Progenitor cell of endocrine pancreas (in vitro differentiated cells): ENCODE measurements at regions not wholly inside any gene's neighbourhood (a gene's known extent, or its start where the extent isn't known, plus 50 kb on each side); places are given as distances from the start of the nearest gene placed in this dataset.

ENCODE experiments used
- DNase-seq: peaks from one replicate; pipeline ENCODE4 v3.0.0; 2021; ENCODE audit warnings: low spot score; ENCODE audit not compliant: unreplicated experiment
- H3K27ac Mint-ChIP-seq: 2 replicates; pipeline ENCODE4 v1.8.0; 2021; ENCODE audit warnings: mild to moderate bottlenecking, moderate library complexity, mixed read lengths
- H3K27me3 Mint-ChIP-seq: 2 replicates; pipeline ENCODE4 v1.8.0; 2021; ENCODE audit warnings: mixed read lengths
- H3K36me3 Mint-ChIP-seq: 2 replicates; pipeline ENCODE4 v1.8.0; 2022; ENCODE audit warnings: mixed read lengths; ENCODE audit not compliant: insufficient read depth
- H3K4me1 Mint-ChIP-seq: 2 replicates; pipeline ENCODE4 v1.8.0; 2021; ENCODE audit warnings: low read depth, mixed read lengths
- H3K4me3 Mint-ChIP-seq: 2 replicates; pipeline ENCODE4 v1.8.0; 2021; ENCODE audit warnings: low read depth, mild to moderate bottlenecking, moderate library complexity, mixed read lengths
- H3K9me3 Mint-ChIP-seq: 2 replicates; pipeline ENCODE4 v1.8.0; 2021; ENCODE audit warnings: low read depth, mixed read lengths
- TF ChIP-seq, protein P1 (sequence below): fragments of 200-600 bp; sonication (generic); IDR thresholded peaks from one replicate; pipeline ENCODE4 v1.5.0; 2021; ENCODE audit warnings: antibody characterized with exemption, mild to moderate bottlenecking; ENCODE audit not compliant: unreplicated experiment

GRCh38 chr3:87837076-87837475 is 221.7 kb downstream of the CGGBP1 start:
- H3K27ac Mint-ChIP-seq, result no peak overlapping the region

GRCh38 chr3:87836026-87836425 is 222.8 kb downstream of the CGGBP1 start:
- Mint-ChIP-seq H3K9me3 (peaks cover 9% of the 10 kb centered on the region), H3K36me3 (no peaks in the 10 kb centered on the region), H3K27ac (no peak overlapping the region), H3K4me3 (no peak overlapping the region), H3K4me1 (peaks cover 4% of the 10 kb centered on the region), H3K27me3 (no peaks in the 10 kb centered on the region)
- DNase-seq, result no peak
- TF ChIP-seq, protein P1, sequence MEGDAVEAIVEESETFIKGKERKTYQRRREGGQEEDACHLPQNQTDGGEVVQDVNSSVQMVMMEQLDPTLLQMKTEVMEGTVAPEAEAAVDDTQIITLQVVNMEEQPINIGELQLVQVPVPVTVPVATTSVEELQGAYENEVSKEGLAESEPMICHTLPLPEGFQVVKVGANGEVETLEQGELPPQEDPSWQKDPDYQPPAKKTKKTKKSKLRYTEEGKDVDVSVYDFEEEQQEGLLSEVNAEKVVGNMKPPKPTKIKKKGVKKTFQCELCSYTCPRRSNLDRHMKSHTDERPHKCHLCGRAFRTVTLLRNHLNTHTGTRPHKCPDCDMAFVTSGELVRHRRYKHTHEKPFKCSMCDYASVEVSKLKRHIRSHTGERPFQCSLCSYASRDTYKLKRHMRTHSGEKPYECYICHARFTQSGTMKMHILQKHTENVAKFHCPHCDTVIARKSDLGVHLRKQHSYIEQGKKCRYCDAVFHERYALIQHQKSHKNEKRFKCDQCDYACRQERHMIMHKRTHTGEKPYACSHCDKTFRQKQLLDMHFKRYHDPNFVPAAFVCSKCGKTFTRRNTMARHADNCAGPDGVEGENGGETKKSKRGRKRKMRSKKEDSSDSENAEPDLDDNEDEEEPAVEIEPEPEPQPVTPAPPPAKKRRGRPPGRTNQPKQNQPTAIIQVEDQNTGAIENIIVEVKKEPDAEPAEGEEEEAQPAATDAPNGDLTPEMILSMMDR, result no peak

More at GRCh38 chr3:87837076-87837475, 221.7 kb downstream of the CGGBP1 start:
- TF ChIP-seq, protein P1, result no peak
- peaks cover 9% of the 10 kb centered on the region for H3K9me3 Mint-ChIP-seq
- H3K36me3 Mint-ChIP-seq, result no peaks in the 10 kb centered on the region
- H3K27me3 Mint-ChIP-seq, result no peaks in the 10 kb centered on the region
- H3K4me1 Mint-ChIP-seq, result peaks cover 4% of the 10 kb centered on the region
- DNase-seq, result no peak
- no peak overlapping the region for H3K4me3 Mint-ChIP-seq

DNA sequence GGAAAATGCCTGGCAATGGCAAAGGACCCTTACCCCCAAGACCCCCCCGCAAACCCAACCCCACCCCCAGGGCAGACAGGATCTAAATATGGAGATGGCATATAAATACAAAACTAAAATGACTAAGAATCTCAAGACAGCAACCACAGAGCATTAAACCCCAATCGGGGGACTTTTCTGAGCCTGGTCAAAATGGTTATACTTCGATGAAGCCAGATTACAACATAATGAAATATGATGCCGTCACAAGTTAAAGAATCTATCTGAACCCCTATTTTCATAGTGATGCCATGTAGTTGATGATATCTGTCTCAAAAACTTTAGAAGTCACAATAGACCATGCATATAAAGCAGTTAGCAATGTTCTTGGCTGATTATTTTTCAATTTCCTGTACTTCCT is 223.6 kb downstream of the CGGBP1 start:
- Mint-ChIP-seq H3K27ac (no peak overlapping the region), H3K27me3 (no peaks in the 10 kb centered on the region), H3K4me1 (peaks cover 4% of the 10 kb centered on the region), H3K4me3 (no peak overlapping the region), H3K36me3 (no peaks in the 10 kb centered on the region), H3K9me3 (peaks cover 9% of the 10 kb centered on the region)
- no peak for DNase-seq
- TF ChIP-seq, protein P1, result no peak

DNA sequence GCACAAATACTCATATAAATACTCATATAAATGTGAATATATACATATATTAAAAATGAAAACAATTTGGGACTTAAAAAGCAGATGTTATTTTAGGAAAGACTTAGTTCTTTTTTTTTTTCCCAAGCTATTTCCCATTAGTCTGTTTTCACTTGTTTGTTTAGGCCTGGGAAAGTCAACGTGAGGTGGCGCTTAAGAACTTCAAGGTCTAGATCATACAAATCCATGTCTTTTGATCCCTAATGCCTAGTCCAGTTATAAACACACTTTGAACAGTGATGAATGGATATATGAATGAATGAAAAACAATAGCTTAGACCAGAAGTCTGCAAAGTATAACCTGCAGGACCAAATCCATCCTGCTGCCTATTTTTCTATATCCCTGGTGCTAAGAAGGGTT is 224.5 kb downstream of the CGGBP1 start:
- no peak for DNase-seq
- Mint-ChIP-seq H3K27me3 (no peaks in the 10 kb centered on the region), H3K9me3 (peaks cover 4% of the 10 kb centered on the region), H3K4me1 (peaks cover 4% of the 10 kb centered on the region), H3K4me3 (no peak overlapping the region), H3K27ac (no peak overlapping the region), H3K36me3 (no peaks in the 10 kb centered on the region)
- TF ChIP-seq, protein P1, result no peak

GRCh38 chr3:87833039-87833377 is 225.8 kb downstream of the CGGBP1 start:
- H3K27ac Mint-ChIP-seq, result no peak overlapping the region
- no peaks in the 10 kb centered on the region for H3K9me3 Mint-ChIP-seq
- DNase-seq, result no peak
- H3K4me1 Mint-ChIP-seq, result peaks cover 4% of the 10 kb centered on the region
- no peaks in the 10 kb centered on the region for H3K27me3 Mint-ChIP-seq
- TF ChIP-seq, protein P1, result no peak
- H3K36me3 Mint-ChIP-seq, result no peaks in the 10 kb centered on the region
- H3K4me3 Mint-ChIP-seq, result no peak overlapping the region
